HG02884 (cell line): ENCODE measurements at regions not wholly inside any gene's neighbourhood (a gene's known extent, or its start where the extent isn't known, plus 50 kb on each side); places are given as distances from the start of the nearest gene placed in this dataset.
"Not testable (repeated sequence)": the region's sequence is repeated elsewhere in the genome, so short reads cannot be mapped to it uniquely, and the experiment has no call there.

Experiments
- ATAC-seq: cut with Tn5 transposase; IDR thresholded peaks from one replicate; pipeline ENCODE4 v1.9.1; 2021; ENCODE audit warnings: mild to moderate bottlenecking, moderate library complexity; ENCODE audit not compliant: unreplicated experiment

DNA sequence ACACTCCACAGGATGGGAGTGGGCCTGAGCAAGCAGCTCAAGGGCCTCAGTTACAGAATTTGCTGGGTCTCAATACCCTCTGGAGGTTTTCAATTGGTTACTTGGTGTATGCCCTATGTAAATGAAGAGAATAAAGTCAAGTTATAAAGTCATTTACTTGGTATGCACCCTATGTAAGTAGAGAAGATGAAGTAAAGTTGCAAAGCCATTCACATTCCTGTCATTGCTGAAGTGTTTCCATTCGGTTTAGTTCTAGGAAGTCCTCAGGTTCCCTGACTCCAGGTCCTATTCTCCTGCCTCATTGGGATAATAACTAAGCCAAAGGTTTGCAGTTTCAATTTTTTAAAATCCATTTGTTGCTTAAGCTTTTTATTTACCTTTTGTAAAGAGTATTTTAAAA is 272.6 kb upstream of the NPSR1 start:
- ATAC-seq = no peak

GRCh38 chr7:34389332-34390078 is 268.5 kb upstream of the NPSR1 start:
- ATAC-seq = no peak

- no peak for ATAC-seq
Measured at GRCh38 chr7:34390103-34390502, 267.9 kb upstream of the NPSR1 start.

DNA sequence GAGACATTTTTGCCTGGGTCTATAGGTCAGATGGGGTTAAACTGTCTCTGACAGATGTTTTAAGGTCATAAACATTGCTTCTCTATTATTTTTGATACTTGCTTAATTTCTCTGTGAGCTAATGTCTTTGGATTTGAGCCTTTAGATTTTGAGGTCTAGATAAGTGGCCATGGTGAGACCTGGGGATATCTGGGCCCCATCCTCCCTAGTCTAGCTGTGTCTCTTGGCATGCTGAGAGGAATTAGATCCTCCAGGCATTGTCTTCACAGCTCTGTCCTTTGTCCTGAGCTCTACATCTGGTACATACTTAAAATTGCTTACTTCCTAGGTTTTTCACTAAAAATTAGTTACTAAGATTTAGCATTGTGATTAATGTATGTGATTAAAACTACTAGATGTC is 265.0 kb upstream of the NPSR1 start:
- ATAC-seq = no peak

DNA sequence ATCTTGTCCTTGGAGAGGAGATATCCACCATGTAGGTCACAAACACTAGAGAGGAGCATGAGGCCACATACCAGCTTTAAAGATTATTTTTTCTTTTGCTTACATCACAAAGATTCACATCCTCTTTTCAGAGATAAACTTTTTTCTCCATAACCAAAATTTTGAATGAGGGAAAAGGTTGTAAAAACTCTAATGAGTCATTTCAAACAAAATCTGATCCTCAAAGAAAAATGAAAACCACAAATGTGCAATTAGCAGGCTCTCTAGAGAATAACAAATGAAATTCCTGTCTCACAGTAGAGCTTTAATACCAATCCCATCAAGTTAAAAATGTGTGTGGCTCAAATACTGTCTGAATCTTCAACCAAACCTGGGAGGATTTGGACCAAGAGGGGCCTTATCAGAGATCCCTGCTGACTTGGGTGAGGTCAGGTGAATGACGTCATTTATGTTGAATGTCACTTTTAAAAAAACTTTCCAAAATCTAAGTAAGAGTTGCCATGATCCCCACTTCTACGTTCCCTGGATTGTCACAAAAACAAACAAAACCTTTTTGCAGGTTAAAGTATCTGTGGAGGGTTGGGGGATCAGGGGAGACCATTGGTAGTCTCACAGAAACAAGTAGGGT is 261.5 kb upstream of the NPSR1 start:
- ATAC-seq = no peak

- ATAC-seq = no peak
Measured at GRCh38 chr7:34401776-34402175, 256.2 kb upstream of the NPSR1 start.

GRCh38 chr7:34406848-34407530 is 251.0 kb upstream of the NPSR1 start:
- no peak for ATAC-seq

- no peak for ATAC-seq
Measured at GRCh38 chr7:34407586-34407985, 250.4 kb upstream of the NPSR1 start.

DNA sequence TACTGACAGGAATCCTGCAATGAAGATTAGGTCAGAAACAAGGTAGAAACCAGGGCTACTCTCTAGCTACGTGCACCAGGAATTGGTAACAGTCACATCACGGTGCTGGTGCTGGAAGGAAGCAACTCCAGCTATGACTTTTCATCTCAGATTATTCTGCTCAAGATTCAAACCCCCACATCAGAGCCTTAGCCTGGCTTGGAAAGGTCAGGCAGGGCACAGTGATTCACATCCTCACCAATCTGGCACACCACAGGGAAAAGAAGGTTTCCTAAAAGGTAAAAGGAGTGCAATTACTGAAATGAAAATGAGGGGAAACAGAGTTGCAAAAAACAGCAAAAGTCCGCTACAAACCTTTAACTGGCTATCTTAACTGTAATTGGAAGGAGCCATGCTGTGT is 240.2 kb upstream of the NPSR1 start:
- no peak for ATAC-seq

DNA sequence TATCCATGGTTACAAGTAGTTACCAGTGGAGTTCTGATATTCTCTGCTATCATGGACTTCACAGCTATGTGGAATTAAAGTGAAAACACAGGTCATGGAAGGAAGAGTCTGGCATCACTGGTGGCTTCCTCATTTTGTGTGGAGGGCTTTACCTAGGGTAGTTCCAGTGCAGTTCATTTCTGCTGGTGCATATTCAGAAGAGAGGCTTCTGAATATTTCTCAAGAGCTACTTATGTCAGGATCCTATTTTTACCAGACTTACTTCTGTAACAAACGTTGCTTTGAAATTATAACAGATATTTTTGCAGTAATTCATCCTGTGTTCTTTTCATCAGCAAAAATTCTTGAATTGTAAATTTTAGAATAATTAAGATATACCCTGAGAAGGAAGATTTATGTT is 236.5 kb upstream of the NPSR1 start:
- ATAC-seq = no peak

- no peak for ATAC-seq
Measured at GRCh38 chr7:34425194-34425593, 232.8 kb upstream of the NPSR1 start.

- no peak for ATAC-seq
Measured at GRCh38 chr7:34425631-34426384, 232.2 kb upstream of the NPSR1 start.

DNA sequence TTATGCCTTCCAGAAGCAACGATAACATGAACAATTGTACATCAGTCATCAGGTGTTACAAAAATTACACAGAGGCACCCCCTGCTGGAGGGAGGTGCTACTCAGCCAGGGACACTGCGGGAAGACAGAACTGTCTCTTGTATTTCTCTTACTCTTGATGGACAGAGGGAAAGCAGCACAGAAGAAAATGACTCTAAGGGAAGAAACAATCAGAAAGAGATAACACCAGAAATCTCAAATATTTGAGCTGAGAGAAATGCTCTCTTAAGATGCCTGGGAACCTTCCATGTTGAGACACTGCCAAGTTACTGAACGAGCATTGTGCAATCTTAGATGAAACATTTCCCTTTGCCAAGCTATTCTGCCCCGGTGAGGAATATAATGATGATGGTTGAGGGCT is 227.6 kb upstream of the NPSR1 start:
- no peak for ATAC-seq

DNA sequence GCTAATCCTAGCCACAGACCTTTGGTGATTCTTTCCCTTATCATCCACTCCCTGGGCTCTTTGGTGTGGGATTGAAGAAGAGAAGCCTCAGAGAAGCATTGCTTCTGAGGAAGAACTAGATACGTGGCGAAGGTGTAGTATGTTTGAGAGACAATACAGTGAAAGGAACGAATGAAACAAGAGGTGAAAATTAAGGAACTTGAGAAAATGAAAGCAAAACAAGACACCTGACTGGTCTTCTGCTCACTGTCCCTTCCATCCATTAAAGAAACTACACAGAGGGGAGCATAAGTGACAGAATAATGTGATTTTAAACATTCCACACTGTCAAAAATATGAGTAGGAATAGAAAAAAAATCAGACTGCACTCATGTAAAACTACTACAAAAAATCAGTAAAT is 219.6 kb upstream of the NPSR1 start:
- ATAC-seq = no peak

GRCh38 chr7:34445653-34446052 is 212.4 kb upstream of the NPSR1 start:
- no peak for ATAC-seq

DNA sequence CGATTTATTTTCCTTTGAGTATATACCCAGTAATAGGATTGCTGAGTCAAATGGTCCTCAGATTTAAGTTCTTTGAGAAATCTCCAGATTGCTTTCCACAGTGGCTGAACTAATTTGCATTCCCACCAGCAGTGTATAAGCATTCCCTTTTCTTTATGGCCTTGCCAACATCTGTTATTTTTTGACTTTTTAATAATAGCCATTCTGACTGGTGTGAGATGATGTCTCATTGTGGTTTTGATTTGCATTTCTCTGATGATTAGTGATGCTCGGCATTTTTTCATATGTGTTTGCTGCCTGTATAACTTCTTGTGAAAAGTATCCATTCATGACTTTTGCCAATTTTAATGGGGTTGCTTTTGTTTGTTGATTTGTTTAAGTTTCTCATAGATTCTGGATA is 209.5 kb upstream of the NPSR1 start:
- not testable (repeated sequence) for ATAC-seq

DNA sequence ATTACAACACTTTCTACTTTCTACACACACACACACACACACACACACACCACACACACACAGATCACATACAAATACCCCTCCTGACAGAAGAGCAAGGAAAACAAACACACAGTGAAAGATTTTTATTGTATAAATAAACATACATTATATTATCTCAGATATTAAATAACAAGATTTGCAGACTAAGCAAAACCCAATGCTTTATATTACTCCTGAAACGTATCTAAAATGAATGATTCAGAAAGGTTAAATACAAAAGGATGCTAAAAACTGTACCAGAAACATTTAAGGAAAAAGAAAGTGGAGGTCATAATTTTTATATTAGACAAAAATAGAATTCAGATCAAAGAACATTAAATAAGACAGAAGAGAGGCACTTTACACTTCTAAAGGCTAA is 208.3 kb upstream of the NPSR1 start:
- ATAC-seq = no peak

DNA sequence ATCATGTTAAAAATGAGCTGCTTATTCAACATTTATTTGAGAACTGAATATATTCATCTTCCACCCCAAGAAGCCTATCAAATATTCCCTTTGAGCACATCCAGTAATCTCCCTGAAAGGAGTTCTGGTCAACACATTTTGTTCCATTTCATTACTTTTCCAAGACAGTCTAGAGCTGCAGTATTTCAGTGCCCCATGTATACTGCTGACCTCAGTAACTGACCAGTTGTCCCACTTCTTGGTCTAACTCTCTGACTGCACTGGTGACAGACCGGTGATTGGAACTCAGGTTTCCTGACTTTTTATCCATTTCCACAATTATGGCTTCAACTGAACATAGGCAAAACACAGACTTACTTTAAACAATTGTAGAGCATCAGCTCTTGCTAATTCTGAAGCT is 206.8 kb upstream of the NPSR1 start:
- no peak for ATAC-seq

GRCh38 chr7:34451923-34452322 is 206.1 kb upstream of the NPSR1 start:
- no peak for ATAC-seq

DNA sequence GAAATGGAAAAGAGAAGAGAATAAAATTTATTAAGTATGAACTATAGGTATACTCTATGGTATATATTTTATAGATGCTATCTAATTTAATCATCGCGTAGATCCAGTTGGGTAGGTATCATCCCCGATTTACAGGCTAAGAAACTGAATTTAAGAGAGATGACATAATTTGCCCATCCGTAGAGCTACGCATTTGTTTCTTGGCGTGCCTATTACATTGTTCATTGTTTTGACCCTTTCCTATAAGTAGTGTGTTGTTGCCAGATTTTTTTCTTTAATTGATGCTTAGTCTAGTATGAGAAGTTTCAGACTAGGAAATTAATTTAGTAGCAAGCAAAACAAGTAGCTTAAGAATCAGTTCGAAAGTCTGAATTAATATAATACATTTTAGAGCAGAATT is 205.7 kb upstream of the NPSR1 start:
- ATAC-seq = no peak

GRCh38 chr7:34453150-34453549 is 204.9 kb upstream of the NPSR1 start:
- no peak for ATAC-seq

DNA sequence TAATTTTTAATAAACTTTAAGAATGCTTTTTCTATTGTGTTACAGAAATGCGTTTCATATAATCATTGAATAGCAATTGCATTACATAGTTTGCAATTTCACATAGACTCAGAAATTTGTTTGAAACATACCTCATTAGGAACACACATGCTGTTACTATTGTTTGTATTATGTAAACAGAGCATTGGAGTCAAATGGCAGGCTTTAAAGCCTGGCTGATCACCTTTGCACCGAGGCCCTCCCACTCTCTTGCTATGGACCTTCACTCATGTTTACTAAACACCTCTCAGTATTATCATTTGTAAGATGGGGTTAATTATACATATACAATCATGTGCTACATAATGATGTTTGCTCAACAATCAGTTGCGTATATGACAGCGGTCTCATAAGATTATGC is 203.6 kb upstream of the NPSR1 start:
- no peak for ATAC-seq
